ENCODE measurements at regions not wholly inside any gene's neighbourhood (a gene's known extent, or its start where the extent isn't known, plus 50 kb on each side); places are given as distances from the start of the nearest gene placed in this dataset.

DNA sequence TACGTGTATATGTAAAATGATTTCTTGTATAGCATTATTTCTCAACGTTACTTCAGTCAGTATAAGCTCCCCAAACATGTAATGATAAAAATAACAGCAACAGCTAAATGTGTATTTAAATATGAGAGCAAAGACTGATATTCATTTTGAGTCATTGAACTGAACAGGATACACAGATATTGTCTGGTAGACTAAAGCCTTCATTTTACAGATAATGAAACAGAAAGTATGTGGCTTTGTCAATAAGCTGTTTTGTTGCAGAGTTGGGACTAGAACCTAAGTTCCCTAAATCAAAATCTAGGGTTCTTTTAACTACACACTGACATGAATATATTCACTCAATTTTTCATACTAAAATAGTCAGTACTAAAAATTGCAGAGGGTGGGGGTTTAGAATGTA is 80.4 kb upstream of the MARCHF11 start:
- no peak overlapping the region for H3K27ac Mint-ChIP-seq
- no peak for DNase-seq
- Histone ChIP-seq H4K20me1 (ENCODE audit: insufficient read depth, low read length) (no peaks in the 10 kb centered on the region), H3K9me3 (replicated peaks in 1 of 2; ENCODE audit: control insufficient read depth in 1 of 2, insufficient read depth in 1 of 2, low read length in 2 of 2) (peaks cover 12 to 13% of the 10 kb centered on the region in 2 donors), H3K4me3 (replicated peaks in 1 of 3; ENCODE audit: low read depth in 2 of 3, low read length in 3 of 3) (no peak overlapping the region), H3K79me2 (ENCODE audit: insufficient read depth, low read length) (no peaks in the 10 kb centered on the region), H3K36me3 (replicated peaks in 1 of 2; ENCODE audit: control insufficient read depth in 1 of 2, insufficient read depth in 2 of 2, low read length in 2 of 2) (no peaks in the 10 kb centered on the region), H3K4me1 (ENCODE audit: control insufficient read depth in 1 of 2, insufficient read depth in 2 of 2, low read length in 2 of 2) (no peaks in the 10 kb centered on the region), H3K9ac (ENCODE audit: insufficient read depth, low read length, poor library complexity, severe bottlenecking) (no peak overlapping the region), H3K27ac (ENCODE audit: low read depth in 1 of 2, low read length in 2 of 2) (no peak overlapping the region), H2AFZ (ENCODE audit: insufficient read depth, low read depth, low read length, poor library complexity, severe bottlenecking) (no peak overlapping the region), H3K27me3 (ENCODE audit: control insufficient read depth in 2 of 2, insufficient read depth in 2 of 2, low read length in 2 of 2) (no peaks in the 10 kb centered on the region), H3K4me2 (replicated peaks; ENCODE audit: extremely low read depth, low read length, poor library complexity, severe bottlenecking) (no peak overlapping the region)
- no peaks in the 10 kb centered on the region for H3K4me1 Mint-ChIP-seq
- no peak overlapping the region for H3K4me3 Mint-ChIP-seq
- TF ChIP-seq CTCF (IDR thresholded peaks at IDR 0.05) = no peak
- no peaks in the 10 kb centered on the region for H3K36me3 Mint-ChIP-seq
- H3K9me3 Mint-ChIP-seq = peaks cover 4 to 20% (median 9%) of the 10 kb centered on the region in 7 donors
- WGBS (ENCODE audit: insufficient coverage) = no CpG with 5 or more reads among the region's 2 CpGs
- H3K27me3 Mint-ChIP-seq (ENCODE audit: low read depth in 3 of 3) = peaks cover 0 to 1% (median 0%) of the 10 kb centered on the region in 3 donors
- intact Hi-C loops (cut with micrococcal nuclease) = no loop called here

DNA sequence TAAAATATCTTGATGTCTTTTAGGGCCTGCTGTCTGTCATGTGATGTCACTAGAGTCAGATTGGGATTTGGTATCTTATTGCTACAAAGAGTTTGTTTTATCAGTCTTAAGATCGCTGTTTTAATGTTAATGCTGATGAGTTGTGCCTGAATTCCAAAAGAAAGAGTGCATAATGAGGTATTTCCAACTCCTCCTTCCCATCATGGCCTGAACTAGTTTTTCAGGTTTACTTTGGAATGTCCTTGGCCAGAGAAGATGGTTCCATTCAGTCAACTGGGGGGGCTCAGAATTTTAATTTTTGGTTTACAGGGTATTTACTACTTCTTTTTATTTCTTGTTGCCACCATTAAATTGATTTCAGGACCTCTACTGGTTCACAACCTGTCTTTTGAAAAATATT is 74.3 kb upstream of the MARCHF11 start:
- no peaks in the 10 kb centered on the region for H3K36me3 Mint-ChIP-seq
- Histone ChIP-seq H3K27ac (ENCODE audit: low read depth in 1 of 2, low read length in 2 of 2) (no peak overlapping the region), H3K4me2 (replicated peaks; ENCODE audit: extremely low read depth, low read length, poor library complexity, severe bottlenecking) (no peak overlapping the region), H2AFZ (ENCODE audit: insufficient read depth, low read depth, low read length, poor library complexity, severe bottlenecking) (no peak overlapping the region), H4K20me1 (ENCODE audit: insufficient read depth, low read length) (no peaks in the 10 kb centered on the region), H3K9me3 (replicated peaks in 1 of 2; ENCODE audit: control insufficient read depth in 1 of 2, insufficient read depth in 1 of 2, low read length in 2 of 2) (peaks cover 9% of the 10 kb centered on the region in 2 donors), H3K9ac (ENCODE audit: insufficient read depth, low read length, poor library complexity, severe bottlenecking) (no peak overlapping the region), H3K4me3 (replicated peaks in 1 of 3; ENCODE audit: low read depth in 2 of 3, low read length in 3 of 3) (no peak overlapping the region), H3K4me1 (ENCODE audit: control insufficient read depth in 1 of 2, insufficient read depth in 2 of 2, low read length in 2 of 2) (no peaks in the 10 kb centered on the region), H3K27me3 (ENCODE audit: control insufficient read depth in 2 of 2, insufficient read depth in 2 of 2, low read length in 2 of 2) (no peaks in the 10 kb centered on the region), H3K36me3 (replicated peaks in 1 of 2; ENCODE audit: control insufficient read depth in 1 of 2, insufficient read depth in 2 of 2, low read length in 2 of 2) (no peaks in the 10 kb centered on the region), H3K79me2 (ENCODE audit: insufficient read depth, low read length) (no peaks in the 10 kb centered on the region)
- H3K27me3 Mint-ChIP-seq (ENCODE audit: low read depth in 3 of 3) = peaks cover 0 to 1% (median 0%) of the 10 kb centered on the region in 3 donors
- no peak for TF ChIP-seq CTCF (IDR thresholded peaks at IDR 0.05)
- peaks cover 5 to 25% (median 9%) of the 10 kb centered on the region in 7 donors for H3K9me3 Mint-ChIP-seq
- intact Hi-C loops (cut with micrococcal nuclease) = no loop called here
- H3K27ac Mint-ChIP-seq = no peak overlapping the region
- no CpG with 5 or more reads among the region's 1 CpG for WGBS (ENCODE audit: insufficient coverage)
- H3K4me3 Mint-ChIP-seq = no peak overlapping the region
- no peak for DNase-seq
- H3K4me1 Mint-ChIP-seq = no peaks in the 10 kb centered on the region

All from CD14-positive monocyte (primary cell).